ENCODE measurements at regions not wholly inside any gene's neighbourhood (a gene's known extent, or its start where the extent isn't known, plus 50 kb on each side); places are given as distances from the start of the nearest gene placed in this dataset.

- intact Hi-C loops (cut with micrococcal nuclease; ENCODE audit: unreplicated experiment) = no loop called here
- in situ Hi-C loops (cut with HindIII; ENCODE audit: low pct_unique_long_range_greater_than_20kb, low sequenced_read_pairs) = no loop called here
- BruUV-seq (replicated peaks) = no TSS peak
- peaks cover 7% of the 10 kb centered on the region; the same call in 1 of the 2 replicates for H3K27me3 ChIP-seq (ENCODE audit: control insufficient read depth, insufficient read depth, low read length)
- CTCF ChIA-PET = no interaction called here
- no peaks in the 10 kb centered on the region for H3K9me3 ChIP-seq (ENCODE audit: control insufficient read depth, insufficient read depth, low read depth, low read length)
- no peak overlapping the region for H3K4me3 ChIP-seq (ENCODE audit: low read depth in 2 of 2, low read length in 2 of 2)
- POLR2A ChIA-PET = no interaction called here
- no peak for TF ChIP-seq POLR2AphosphoS5 (IDR thresholded peaks at IDR 0.05; ENCODE audit: low read depth, low read length)
- no peaks in the 10 kb centered on the region for H3K4me1 ChIP-seq (ENCODE audit: control insufficient read depth, insufficient read depth, low read length)
- H3K36me3 ChIP-seq (ENCODE audit: control insufficient read depth, insufficient read depth, low read length) = no peaks in the 10 kb centered on the region
- DNase-seq (ENCODE audit: low read depth, low spot score) = no peak
- no peak for ATAC-seq
- no peak overlapping the region for H3K27ac ChIP-seq (ENCODE audit: low read length)
These were observed 355.2 kb downstream of the HAPSTR1 start for GRCh38 chr16:9446471-9447194.

DNA sequence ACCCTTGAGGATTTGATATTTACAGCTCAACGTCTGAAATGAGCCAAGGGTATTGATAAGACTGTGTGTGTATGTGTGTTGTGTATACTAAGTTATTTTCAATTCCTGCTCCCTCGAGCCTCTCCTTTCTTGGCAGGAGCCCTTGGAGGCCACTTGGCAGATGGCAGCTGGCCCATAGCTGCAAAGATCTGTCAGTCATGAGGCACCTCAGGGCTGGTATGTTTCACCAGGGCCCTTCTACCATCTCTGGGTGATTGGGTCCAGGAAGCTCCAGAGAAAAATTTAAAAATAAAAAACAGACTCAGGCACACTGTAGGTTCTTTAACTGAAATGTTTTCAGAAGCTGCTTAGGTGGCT, 355.7 kb downstream of the HAPSTR1 start:
- peaks cover 7% of the 10 kb centered on the region; the same call in 1 of the 2 replicates for H3K27me3 ChIP-seq (ENCODE audit: control insufficient read depth, insufficient read depth, low read length)
- no peaks in the 10 kb centered on the region for H3K36me3 ChIP-seq (ENCODE audit: control insufficient read depth, insufficient read depth, low read length)
- H3K9me3 ChIP-seq (ENCODE audit: control insufficient read depth, insufficient read depth, low read depth, low read length) = no peaks in the 10 kb centered on the region
- intact Hi-C loops (cut with micrococcal nuclease; ENCODE audit: unreplicated experiment) = no loop called here
- ChIA-PET CTCF (no interaction called here), POLR2A (no interaction called here)
- H3K4me3 ChIP-seq (ENCODE audit: low read depth in 2 of 2, low read length in 2 of 2) = no peak overlapping the region
- no TSS peak for BruUV-seq (replicated peaks)
- H3K4me1 ChIP-seq (ENCODE audit: control insufficient read depth, insufficient read depth, low read length) = no peaks in the 10 kb centered on the region
- DNase-seq (ENCODE audit: low read depth, low spot score) (no peak), ATAC-seq (no peak)
- TF ChIP-seq, protein P1, sequence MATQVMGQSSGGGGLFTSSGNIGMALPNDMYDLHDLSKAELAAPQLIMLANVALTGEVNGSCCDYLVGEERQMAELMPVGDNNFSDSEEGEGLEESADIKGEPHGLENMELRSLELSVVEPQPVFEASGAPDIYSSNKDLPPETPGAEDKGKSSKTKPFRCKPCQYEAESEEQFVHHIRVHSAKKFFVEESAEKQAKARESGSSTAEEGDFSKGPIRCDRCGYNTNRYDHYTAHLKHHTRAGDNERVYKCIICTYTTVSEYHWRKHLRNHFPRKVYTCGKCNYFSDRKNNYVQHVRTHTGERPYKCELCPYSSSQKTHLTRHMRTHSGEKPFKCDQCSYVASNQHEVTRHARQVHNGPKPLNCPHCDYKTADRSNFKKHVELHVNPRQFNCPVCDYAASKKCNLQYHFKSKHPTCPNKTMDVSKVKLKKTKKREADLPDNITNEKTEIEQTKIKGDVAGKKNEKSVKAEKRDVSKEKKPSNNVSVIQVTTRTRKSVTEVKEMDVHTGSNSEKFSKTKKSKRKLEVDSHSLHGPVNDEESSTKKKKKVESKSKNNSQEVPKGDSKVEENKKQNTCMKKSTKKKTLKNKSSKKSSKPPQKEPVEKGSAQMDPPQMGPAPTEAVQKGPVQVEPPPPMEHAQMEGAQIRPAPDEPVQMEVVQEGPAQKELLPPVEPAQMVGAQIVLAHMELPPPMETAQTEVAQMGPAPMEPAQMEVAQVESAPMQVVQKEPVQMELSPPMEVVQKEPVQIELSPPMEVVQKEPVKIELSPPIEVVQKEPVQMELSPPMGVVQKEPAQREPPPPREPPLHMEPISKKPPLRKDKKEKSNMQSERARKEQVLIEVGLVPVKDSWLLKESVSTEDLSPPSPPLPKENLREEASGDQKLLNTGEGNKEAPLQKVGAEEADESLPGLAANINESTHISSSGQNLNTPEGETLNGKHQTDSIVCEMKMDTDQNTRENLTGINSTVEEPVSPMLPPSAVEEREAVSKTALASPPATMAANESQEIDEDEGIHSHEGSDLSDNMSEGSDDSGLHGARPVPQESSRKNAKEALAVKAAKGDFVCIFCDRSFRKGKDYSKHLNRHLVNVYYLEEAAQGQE (IDR thresholded peaks at IDR 0.05; ENCODE audit: insufficient read depth in 1 of 2, low read depth in 2 of 2, low read length in 1 of 2) = no peak
- TF ChIP-seq SIN3A (IDR thresholded peaks at IDR 0.05; ENCODE audit: borderline replicate concordance, insufficient read depth, low read depth, low read length) (no peak), POLR2AphosphoS5 (IDR thresholded peaks at IDR 0.05; ENCODE audit: low read depth, low read length) (no peak), TCF7L2 (IDR thresholded peaks at IDR 0.05; ENCODE audit: low read depth, low read length) (no peak)
- TF ChIP-seq, protein P2, sequence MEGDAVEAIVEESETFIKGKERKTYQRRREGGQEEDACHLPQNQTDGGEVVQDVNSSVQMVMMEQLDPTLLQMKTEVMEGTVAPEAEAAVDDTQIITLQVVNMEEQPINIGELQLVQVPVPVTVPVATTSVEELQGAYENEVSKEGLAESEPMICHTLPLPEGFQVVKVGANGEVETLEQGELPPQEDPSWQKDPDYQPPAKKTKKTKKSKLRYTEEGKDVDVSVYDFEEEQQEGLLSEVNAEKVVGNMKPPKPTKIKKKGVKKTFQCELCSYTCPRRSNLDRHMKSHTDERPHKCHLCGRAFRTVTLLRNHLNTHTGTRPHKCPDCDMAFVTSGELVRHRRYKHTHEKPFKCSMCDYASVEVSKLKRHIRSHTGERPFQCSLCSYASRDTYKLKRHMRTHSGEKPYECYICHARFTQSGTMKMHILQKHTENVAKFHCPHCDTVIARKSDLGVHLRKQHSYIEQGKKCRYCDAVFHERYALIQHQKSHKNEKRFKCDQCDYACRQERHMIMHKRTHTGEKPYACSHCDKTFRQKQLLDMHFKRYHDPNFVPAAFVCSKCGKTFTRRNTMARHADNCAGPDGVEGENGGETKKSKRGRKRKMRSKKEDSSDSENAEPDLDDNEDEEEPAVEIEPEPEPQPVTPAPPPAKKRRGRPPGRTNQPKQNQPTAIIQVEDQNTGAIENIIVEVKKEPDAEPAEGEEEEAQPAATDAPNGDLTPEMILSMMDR (IDR thresholded peaks at IDR 0.05) = no peak
- in situ Hi-C loops (cut with HindIII; ENCODE audit: low pct_unique_long_range_greater_than_20kb, low sequenced_read_pairs) = no loop called here
- H3K27ac ChIP-seq (ENCODE audit: low read length) = no peak overlapping the region

- ATAC-seq (no peak), DNase-seq (ENCODE audit: low read depth, low spot score) (no peak)
- Histone ChIP-seq H3K36me3 (ENCODE audit: control insufficient read depth, insufficient read depth, low read length) (no peaks in the 10 kb centered on the region), H3K4me3 (ENCODE audit: low read depth in 2 of 2, low read length in 2 of 2) (no peak overlapping the region), H3K27me3 (ENCODE audit: control insufficient read depth, insufficient read depth, low read length) (peaks cover 6% of the 10 kb centered on the region; the same call in 1 of the 2 replicates), H3K9me3 (ENCODE audit: control insufficient read depth, insufficient read depth, low read depth, low read length) (no peaks in the 10 kb centered on the region), H3K4me1 (ENCODE audit: control insufficient read depth, insufficient read depth, low read length) (no peaks in the 10 kb centered on the region), H3K27ac (ENCODE audit: low read length) (no peak overlapping the region)
- CTCF ChIA-PET = no interaction called here
- no TSS peak for BruUV-seq (replicated peaks)
- intact Hi-C loops (cut with micrococcal nuclease; ENCODE audit: unreplicated experiment) = no loop called here
- in situ Hi-C loops (cut with HindIII; ENCODE audit: low pct_unique_long_range_greater_than_20kb, low sequenced_read_pairs) = no loop called here
- TF ChIP-seq, protein P2 (IDR thresholded peaks at IDR 0.05) = no peak
- no peak for TF ChIP-seq POLR2AphosphoS5 (IDR thresholded peaks at IDR 0.05; ENCODE audit: low read depth, low read length)
- no peak for TF ChIP-seq SIN3A (IDR thresholded peaks at IDR 0.05; ENCODE audit: borderline replicate concordance, insufficient read depth, low read depth, low read length)
- TF ChIP-seq, protein P1 (IDR thresholded peaks at IDR 0.05; ENCODE audit: insufficient read depth in 1 of 2, low read depth in 2 of 2, low read length in 1 of 2) = no peak
- no peak for TF ChIP-seq TCF7L2 (IDR thresholded peaks at IDR 0.05; ENCODE audit: low read depth, low read length)
- POLR2A ChIA-PET = no interaction called here
These were observed 356.3 kb downstream of the HAPSTR1 start for GRCh38 chr16:9447699-9448098.
